ENCODE measurements at regions not wholly inside any gene's neighbourhood (a gene's known extent, or its start where the extent isn't known, plus 50 kb on each side); places are given as distances from the start of the nearest gene placed in this dataset.
"Not testable (repeated sequence)": the region's sequence is repeated elsewhere in the genome, so short reads cannot be mapped to it uniquely, and the experiment has no call there.

GRCh38 chr13:61214551-61214950 is 201.1 kb downstream of the PCDH20 start:
- no peak for DNase-seq

- not testable (repeated sequence) for DNase-seq
These were observed 209.8 kb downstream of the PCDH20 start for GRCh38 chr13:61205898-61206297.

- no peak for DNase-seq
These were observed 211.6 kb downstream of the PCDH20 start for GRCh38 chr13:61204025-61204424.

- no peak for DNase-seq
These were observed 213.6 kb downstream of the PCDH20 start for GRCh38 chr13:61202042-61202441.

- DNase-seq: no peak
These were observed 222.8 kb downstream of the PCDH20 start for GRCh38 chr13:61192826-61193225.

GRCh38 chr13:61188057-61188456 is 227.6 kb downstream of the PCDH20 start:
- no peak for DNase-seq

- DNase-seq: no peak
These were observed 228.2 kb downstream of the PCDH20 start for GRCh38 chr13:61187471-61187870.

- no peak for DNase-seq
These were observed 232.0 kb downstream of the PCDH20 start for GRCh38 chr13:61183670-61184069.

GRCh38 chr13:61180234-61180633 is 235.4 kb downstream of the PCDH20 start:
- no peak for DNase-seq

- no peak for DNase-seq
These were observed 235.9 kb downstream of the PCDH20 start for GRCh38 chr13:61179741-61180140.

- DNase-seq: no peak
These were observed 244.8 kb downstream of the PCDH20 start for GRCh38 chr13:61170856-61171255.

GRCh38 chr13:61162636-61163035 is 253.0 kb downstream of the PCDH20 start:
- no peak for DNase-seq

GRCh38 chr13:61162106-61162505 is 253.5 kb downstream of the PCDH20 start:
- no peak for DNase-seq

- DNase-seq: no peak
These were observed 258.9 kb downstream of the PCDH20 start for GRCh38 chr13:61156753-61157152.

GRCh38 chr13:61151062-61151461 is 264.6 kb downstream of the PCDH20 start:
- no peak for DNase-seq

GRCh38 chr13:61149331-61149730 is 266.3 kb downstream of the PCDH20 start:
- no peak for DNase-seq

- DNase-seq: no peak
These were observed 266.8 kb downstream of the PCDH20 start for GRCh38 chr13:61148691-61149315.

- no peak for DNase-seq
These were observed 267.4 kb downstream of the PCDH20 start for GRCh38 chr13:61148211-61148610.

- no peak for DNase-seq
These were observed 269.1 kb downstream of the PCDH20 start for GRCh38 chr13:61146571-61146970.

GRCh38 chr13:61146158-61146557 is 269.5 kb downstream of the PCDH20 start:
- DNase-seq: no peak

GRCh38 chr13:61144834-61145593 is 270.6 kb downstream of the PCDH20 start:
- no peak for DNase-seq

GRCh38 chr13:61144301-61144700 is 271.3 kb downstream of the PCDH20 start:
- DNase-seq: no peak

GRCh38 chr13:61142506-61142905 is 273.1 kb downstream of the PCDH20 start:
- DNase-seq: no peak

- DNase-seq: no peak
These were observed 276.8 kb downstream of the PCDH20 start for GRCh38 chr13:61138857-61139256.

- DNase-seq: no peak
These were observed 279.1 kb downstream of the PCDH20 start for GRCh38 chr13:61136515-61136914.
